ENCODE measurements at regions not wholly inside any gene's neighbourhood (a gene's known extent, or its start where the extent isn't known, plus 50 kb on each side); places are given as distances from the start of the nearest gene placed in this dataset.

DNA sequence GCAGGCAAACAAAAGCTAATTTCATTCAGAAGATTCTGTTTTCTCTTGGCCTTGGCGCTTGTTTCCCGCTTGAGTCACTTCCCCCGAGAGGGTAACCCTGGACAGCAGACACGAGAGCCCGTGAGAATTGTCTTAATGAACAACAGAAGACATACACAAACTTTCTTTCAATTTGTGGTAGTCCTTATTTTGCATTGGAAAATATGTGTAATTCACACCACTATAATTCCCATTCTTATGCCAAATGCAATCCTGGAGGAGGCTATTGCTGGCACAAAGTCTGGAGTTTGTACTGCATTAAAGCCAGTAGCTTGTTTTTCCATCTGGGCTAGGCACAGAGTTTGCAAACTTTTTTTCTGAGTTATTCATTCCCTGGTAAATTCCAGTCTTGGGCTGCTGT lies 109.8 kb upstream of the IVNS1ABP start:
- TF ChIP-seq, protein P1, sequence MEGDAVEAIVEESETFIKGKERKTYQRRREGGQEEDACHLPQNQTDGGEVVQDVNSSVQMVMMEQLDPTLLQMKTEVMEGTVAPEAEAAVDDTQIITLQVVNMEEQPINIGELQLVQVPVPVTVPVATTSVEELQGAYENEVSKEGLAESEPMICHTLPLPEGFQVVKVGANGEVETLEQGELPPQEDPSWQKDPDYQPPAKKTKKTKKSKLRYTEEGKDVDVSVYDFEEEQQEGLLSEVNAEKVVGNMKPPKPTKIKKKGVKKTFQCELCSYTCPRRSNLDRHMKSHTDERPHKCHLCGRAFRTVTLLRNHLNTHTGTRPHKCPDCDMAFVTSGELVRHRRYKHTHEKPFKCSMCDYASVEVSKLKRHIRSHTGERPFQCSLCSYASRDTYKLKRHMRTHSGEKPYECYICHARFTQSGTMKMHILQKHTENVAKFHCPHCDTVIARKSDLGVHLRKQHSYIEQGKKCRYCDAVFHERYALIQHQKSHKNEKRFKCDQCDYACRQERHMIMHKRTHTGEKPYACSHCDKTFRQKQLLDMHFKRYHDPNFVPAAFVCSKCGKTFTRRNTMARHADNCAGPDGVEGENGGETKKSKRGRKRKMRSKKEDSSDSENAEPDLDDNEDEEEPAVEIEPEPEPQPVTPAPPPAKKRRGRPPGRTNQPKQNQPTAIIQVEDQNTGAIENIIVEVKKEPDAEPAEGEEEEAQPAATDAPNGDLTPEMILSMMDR (conservative IDR thresholded peaks at IDR 0.05): no peak
- H3K27ac ChIP-seq: no peak overlapping the region

DNA sequence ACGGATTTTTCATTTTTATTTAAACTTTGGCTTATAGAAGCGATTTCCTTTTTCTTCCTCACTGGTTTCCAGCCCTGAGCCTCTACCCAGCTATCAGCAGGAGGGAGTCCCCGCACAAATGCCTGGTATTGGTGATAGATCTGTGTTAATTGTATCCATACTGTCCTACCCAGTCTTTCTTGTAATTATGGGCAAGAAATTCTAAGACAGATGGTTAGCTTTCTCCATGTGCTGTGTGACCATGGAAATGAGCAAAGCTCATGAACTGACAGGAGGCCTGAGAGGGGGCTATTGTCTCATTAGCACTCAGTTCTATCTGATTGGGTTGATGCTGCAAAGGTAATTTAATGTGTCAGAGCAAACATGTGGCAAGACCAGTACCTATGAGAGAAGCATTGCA lies 108.1 kb upstream of the IVNS1ABP start:
- no peak overlapping the region for H3K27ac ChIP-seq
- TF ChIP-seq, protein P1 (conservative IDR thresholded peaks at IDR 0.05): no peak

DNA sequence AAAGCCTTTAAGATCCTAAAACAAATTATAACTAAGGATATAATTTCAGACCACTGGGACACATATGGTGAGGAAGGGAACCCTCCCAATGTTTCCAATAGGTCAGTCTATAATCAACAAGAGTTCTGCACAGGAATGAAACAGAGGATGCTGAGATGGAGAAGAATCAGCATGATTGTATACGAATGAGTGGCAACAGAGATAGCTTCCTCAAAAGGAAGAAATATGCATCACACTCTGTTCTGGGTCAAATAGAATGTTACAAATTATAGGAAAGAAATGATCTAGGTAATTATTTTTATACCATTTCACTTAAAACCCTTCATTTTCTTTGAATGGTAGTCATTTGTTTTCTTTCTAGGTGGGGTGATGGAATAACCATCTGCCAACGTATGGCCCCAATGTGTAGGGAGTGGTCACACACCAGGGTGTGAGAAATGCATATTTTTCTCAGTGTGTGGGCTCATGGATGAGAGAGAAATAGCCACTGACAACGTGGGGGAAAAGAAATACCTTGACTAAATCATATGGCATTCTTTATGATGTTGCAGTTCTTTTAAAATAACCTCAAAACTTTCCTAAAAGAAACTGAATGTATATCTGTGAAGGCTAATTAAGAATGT lies 104.6 kb upstream of the IVNS1ABP start:
- H3K27ac ChIP-seq: no peak overlapping the region
- TF ChIP-seq, protein P1 (conservative IDR thresholded peaks at IDR 0.05): no peak

DNA sequence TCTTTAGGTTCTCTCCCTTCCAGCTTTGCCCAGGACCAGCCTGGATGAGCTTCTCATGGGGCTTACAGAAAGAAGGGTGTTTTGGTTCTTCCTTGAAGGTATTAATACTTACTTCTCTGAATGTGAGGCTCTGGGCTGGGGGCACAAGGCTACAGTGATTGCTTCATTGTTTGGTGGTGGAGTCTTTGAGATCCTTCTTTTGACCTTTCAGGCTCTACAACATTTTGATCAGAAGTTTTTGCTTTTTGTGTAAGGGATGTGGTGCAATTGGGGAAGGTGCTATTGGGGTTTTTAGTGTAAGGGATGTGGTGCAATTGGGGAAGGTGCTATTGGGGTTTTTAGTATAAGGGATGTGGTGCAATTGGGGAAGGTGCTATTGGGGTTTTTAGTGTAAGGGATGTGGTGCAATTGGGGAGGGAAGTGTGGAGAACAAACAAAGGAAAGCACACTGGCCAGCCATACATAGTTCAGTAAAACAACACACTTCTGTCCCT lies 103.6 kb upstream of the IVNS1ABP start:
- TF ChIP-seq, protein P1 (conservative IDR thresholded peaks at IDR 0.05): no peak
- no peak overlapping the region for H3K27ac ChIP-seq

DNA sequence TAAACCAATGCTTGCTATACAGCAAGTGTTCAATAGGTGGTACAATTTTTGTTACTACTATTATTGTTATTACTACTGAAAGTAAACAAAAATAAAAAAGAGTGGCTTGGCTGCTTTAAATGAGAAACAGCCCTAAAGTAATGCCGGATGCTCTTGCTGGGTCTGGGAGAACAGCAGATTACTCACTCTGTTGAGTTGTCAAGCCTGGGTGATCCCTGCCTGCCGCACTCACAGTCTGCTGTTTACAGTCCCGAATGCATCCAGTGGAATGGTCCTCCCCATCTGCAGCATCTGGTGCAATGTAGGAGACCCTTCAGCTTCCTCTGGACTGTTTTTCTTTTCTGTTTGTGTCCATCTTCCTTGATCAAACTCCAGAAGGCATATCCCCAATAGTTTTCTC lies 102.7 kb upstream of the IVNS1ABP start:
- H3K27ac ChIP-seq: no peak overlapping the region
- TF ChIP-seq, protein P1 (conservative IDR thresholded peaks at IDR 0.05): no peak

DNA sequence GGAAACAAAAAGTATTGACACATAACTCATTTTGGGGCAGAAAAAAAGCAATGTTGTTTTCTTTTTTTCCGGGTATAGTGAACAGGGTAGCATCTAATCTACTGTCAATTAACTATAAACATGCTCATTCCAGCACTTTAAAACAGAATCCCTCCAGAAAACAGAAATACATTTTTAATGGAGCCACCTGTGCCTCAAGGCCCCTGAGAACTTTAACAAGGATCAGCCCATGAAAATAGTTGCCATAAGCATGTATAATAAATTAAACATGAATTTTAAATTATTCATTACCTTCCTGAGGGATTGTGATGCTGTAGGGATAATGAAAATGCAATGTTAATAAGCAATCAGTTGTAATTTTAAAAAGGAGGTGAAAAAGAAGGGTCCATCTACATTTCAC lies 101.4 kb upstream of the IVNS1ABP start:
- TF ChIP-seq, protein P1 (conservative IDR thresholded peaks at IDR 0.05): no peak
- H3K27ac ChIP-seq: no peak overlapping the region

DNA sequence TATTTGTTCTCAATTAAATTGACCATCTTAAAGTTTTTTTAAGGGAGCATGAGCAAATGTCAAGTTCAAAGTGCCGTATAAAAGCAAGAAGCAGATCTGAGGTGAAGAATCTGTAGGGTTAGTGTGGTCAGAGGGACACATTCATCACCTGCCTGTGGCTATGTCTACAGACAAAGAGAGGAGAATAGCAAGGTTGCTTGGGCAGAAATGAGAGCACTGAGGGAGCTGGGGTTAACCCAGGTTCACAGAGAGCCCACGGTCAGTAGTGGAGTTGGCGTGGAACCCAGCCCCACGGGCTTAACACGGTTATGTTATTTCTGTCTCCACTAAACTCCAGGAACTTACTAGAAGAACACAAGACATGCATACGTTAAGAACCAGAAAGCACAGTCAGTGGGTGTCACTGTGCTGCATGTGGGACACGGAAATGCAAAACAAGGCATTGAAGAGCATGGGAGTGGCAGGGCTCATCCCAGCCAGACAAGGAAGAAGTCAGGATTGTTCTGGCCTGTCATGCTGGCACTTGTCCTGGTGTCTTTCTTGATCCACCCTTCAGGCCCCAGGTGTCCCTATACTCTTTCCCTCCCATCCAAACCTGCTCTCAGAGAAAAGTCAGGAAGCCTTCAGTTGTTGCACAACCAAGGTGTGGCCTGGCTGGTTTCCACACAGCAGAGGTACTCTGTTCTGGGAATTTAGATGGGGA lies 95.5 kb upstream of the IVNS1ABP start:
- H3K27ac ChIP-seq: no peak overlapping the region
- TF ChIP-seq, protein P1 (conservative IDR thresholded peaks at IDR 0.05): no peak
